ENCODE measurements at regions not wholly inside any gene's neighbourhood (a gene's known extent, or its start where the extent isn't known, plus 50 kb on each side); places are given as distances from the start of the nearest gene placed in this dataset.

DNA sequence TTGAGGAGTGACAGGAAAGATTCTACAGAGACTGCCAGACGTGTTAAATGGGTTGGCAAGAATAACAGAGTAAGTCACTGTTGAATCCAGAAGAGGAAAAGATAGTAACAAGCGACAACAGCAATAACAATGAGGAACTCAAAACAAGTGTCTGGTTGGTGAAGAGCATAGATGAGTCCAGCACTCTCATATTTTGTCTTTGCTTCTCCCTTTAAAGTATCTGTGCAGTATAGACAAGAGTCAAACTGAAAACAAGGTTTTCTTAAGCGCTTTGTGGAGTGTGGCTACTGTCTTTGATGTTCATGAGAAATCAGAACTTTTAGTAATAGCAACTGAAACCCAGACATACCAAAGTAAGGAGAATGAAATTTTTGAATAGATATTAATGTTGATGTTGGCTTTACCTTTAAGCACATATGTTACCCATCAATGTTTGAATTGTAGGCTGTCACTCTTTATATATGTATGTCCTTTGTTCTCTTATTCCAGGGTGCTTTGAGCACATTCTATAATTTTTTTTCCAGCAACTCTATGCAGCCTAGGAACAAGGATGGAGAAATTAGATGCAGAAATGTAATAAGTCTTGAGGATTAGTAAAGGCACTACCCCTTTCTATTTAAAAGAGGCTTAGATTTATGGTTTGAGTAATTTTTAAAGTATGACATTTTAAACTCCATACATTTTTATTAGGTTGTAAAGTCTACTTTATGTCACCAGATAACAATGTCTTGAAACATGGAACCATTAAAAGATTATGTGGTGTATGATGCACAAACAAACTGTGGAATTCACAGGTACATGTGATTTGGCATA is 185.5 kb downstream of the NFKBIZ start:
- no peak for TF ChIP-seq POLR2A (IDR thresholded peaks at IDR 0.05)
- TF ChIP-seq, protein P1, sequence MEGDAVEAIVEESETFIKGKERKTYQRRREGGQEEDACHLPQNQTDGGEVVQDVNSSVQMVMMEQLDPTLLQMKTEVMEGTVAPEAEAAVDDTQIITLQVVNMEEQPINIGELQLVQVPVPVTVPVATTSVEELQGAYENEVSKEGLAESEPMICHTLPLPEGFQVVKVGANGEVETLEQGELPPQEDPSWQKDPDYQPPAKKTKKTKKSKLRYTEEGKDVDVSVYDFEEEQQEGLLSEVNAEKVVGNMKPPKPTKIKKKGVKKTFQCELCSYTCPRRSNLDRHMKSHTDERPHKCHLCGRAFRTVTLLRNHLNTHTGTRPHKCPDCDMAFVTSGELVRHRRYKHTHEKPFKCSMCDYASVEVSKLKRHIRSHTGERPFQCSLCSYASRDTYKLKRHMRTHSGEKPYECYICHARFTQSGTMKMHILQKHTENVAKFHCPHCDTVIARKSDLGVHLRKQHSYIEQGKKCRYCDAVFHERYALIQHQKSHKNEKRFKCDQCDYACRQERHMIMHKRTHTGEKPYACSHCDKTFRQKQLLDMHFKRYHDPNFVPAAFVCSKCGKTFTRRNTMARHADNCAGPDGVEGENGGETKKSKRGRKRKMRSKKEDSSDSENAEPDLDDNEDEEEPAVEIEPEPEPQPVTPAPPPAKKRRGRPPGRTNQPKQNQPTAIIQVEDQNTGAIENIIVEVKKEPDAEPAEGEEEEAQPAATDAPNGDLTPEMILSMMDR (IDR thresholded peaks at IDR 0.05 in 8 of 11, conservative IDR thresholded peaks at IDR 0.05 in 3 of 11), result no peak
- no peak for TF ChIP-seq POLR2AphosphoS5 (IDR thresholded peaks at IDR 0.05)

All from spleen (tissue), 7 donors.